ENCODE measurements at regions not wholly inside any gene's neighbourhood (a gene's known extent, or its start where the extent isn't known, plus 50 kb on each side); places are given as distances from the start of the nearest gene placed in this dataset.

GRCh38 chr6:9200712-9201111 is 765.4 kb upstream of the SLC35B3 start:
- H3K27me3 Mint-ChIP-seq (ENCODE audit: insufficient read depth), result no peaks in the 10 kb centered on the region
- no peak overlapping the region for H3K27ac Mint-ChIP-seq
- no peak for TF ChIP-seq CTCF (IDR thresholded peaks at IDR 0.05)
- H3K4me3 Mint-ChIP-seq, result no peak overlapping the region
- H3K36me3 Mint-ChIP-seq (ENCODE audit: low read depth), result no peaks in the 10 kb centered on the region
- no peak for DNase-seq
- peaks cover 22% of the 10 kb centered on the region for H3K4me1 Mint-ChIP-seq (ENCODE audit: low read depth)
- peaks cover 6% of the 10 kb centered on the region; the same call in 1 of the 2 replicates for H3K9me3 Mint-ChIP-seq

- H3K9me3 Mint-ChIP-seq, result no peaks in the 10 kb centered on the region
- no peaks in the 10 kb centered on the region for H3K36me3 Mint-ChIP-seq (ENCODE audit: low read depth)
- no peaks in the 10 kb centered on the region for H3K4me1 Mint-ChIP-seq (ENCODE audit: low read depth)
- no peak overlapping the region for H3K27ac Mint-ChIP-seq
- DNase-seq, result no peak
- no peak overlapping the region for H3K4me3 Mint-ChIP-seq
- TF ChIP-seq CTCF (IDR thresholded peaks at IDR 0.05), result no peak
- H3K27me3 Mint-ChIP-seq (ENCODE audit: insufficient read depth), result no peaks in the 10 kb centered on the region
Measured at GRCh38 chr6:9197726-9198125, 762.4 kb upstream of the SLC35B3 start.

DNA sequence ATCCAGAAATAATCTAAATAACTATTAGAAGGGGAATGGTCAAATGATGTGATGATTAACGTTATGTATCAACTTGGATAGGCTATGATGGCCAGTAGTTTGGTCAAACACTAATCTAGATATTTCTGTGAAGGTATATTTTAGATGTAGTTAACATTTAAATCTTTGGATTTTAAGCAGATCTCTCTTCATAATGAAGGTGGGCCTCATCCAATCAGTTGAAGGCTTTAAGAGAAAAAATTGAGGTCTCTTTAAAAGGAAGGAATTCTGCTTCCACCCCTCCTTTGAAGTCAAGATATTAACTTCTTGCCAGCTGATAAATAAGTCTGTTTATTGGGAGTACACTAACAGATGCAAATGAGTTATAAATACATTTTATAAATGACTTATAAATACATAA is 760.0 kb upstream of the SLC35B3 start:
- Mint-ChIP-seq H3K36me3 (ENCODE audit: low read depth) (no peaks in the 10 kb centered on the region), H3K4me3 (no peak overlapping the region), H3K27ac (no peak overlapping the region), H3K4me1 (ENCODE audit: low read depth) (no peaks in the 10 kb centered on the region), H3K9me3 (no peaks in the 10 kb centered on the region), H3K27me3 (ENCODE audit: insufficient read depth) (no peaks in the 10 kb centered on the region)
- DNase-seq, result no peak
- no peak for TF ChIP-seq CTCF (IDR thresholded peaks at IDR 0.05)

DNA sequence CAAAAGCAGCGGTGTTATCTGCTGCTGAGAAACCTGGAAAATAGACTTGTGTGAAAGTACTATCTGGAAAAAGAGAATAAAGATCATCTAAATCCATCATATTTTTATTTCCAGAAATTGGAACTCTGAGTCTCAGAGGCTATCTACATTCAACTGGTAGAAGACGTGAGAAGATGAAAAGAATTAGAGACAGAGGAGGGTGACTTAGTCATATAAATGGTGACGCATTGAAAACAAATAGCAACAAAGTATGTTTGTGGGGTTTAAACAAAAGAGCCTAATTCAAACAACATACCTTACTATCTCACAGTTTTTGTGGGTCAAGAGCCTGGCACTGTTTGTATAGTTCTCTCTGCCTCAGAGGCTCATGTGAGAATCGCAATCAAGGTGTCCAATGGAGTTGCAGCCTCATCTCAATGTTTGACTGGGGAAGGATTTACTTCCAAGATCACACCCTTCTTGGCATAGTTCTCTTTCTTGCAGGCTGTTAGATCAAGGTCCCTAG is 757.1 kb upstream of the SLC35B3 start:
- no peak for DNase-seq
- H3K27me3 Mint-ChIP-seq (ENCODE audit: insufficient read depth), result no peaks in the 10 kb centered on the region
- H3K27ac Mint-ChIP-seq, result no peak overlapping the region
- H3K4me3 Mint-ChIP-seq, result no peak overlapping the region
- no peak for TF ChIP-seq CTCF (IDR thresholded peaks at IDR 0.05)
- no peaks in the 10 kb centered on the region for H3K9me3 Mint-ChIP-seq
- no peaks in the 10 kb centered on the region for H3K36me3 Mint-ChIP-seq (ENCODE audit: low read depth)
- H3K4me1 Mint-ChIP-seq (ENCODE audit: low read depth), result no peaks in the 10 kb centered on the region

GRCh38 chr6:9186148-9186547 is 750.8 kb upstream of the SLC35B3 start:
- Mint-ChIP-seq H3K4me3 (no peak overlapping the region), H3K9me3 (no peaks in the 10 kb centered on the region), H3K27ac (no peak overlapping the region), H3K36me3 (ENCODE audit: low read depth) (no peaks in the 10 kb centered on the region), H3K27me3 (ENCODE audit: insufficient read depth) (no peaks in the 10 kb centered on the region), H3K4me1 (ENCODE audit: low read depth) (no peaks in the 10 kb centered on the region)
- no peak for TF ChIP-seq CTCF (IDR thresholded peaks at IDR 0.05)
- DNase-seq, result no peak

DNA sequence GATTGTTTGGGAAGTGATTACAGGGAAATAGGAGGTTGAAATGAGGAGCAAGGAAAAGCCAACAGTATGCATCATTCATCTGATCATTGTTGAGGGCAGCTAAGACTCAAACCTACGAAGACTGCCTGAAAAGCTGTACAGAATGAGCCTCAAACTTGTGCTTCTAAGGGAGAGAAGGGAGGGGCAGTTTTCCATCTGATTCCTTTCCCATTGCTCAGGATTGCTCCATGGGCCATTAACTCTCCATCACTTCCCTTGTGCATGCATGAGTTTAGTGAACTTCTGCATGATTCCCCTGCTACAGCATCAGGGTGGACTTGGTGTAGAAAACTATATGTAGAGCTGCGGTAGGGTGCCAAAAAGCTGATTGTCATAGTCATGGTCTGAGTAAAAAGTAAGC is 742.7 kb upstream of the SLC35B3 start:
- no peaks in the 10 kb centered on the region; the same call in none of the 2 replicates for H3K27me3 Mint-ChIP-seq (ENCODE audit: insufficient read depth)
- H3K4me3 Mint-ChIP-seq, result no peak overlapping the region
- no peak overlapping the region for H3K27ac Mint-ChIP-seq
- DNase-seq, result no peak
- no peaks in the 10 kb centered on the region for H3K9me3 Mint-ChIP-seq
- no peaks in the 10 kb centered on the region for H3K36me3 Mint-ChIP-seq (ENCODE audit: low read depth)
- TF ChIP-seq CTCF (IDR thresholded peaks at IDR 0.05), result no peak
- H3K4me1 Mint-ChIP-seq (ENCODE audit: low read depth), result no peaks in the 10 kb centered on the region

Measured in HFFc6 (cell line).